PC-9 (cell line): ENCODE measurements at regions not wholly inside any gene's neighbourhood (a gene's known extent, or its start where the extent isn't known, plus 50 kb on each side); places are given as distances from the start of the nearest gene placed in this dataset.

Experiments
- BruUV-seq: library from RNA; stranded (reverse); fragments of 400-500 nt; replicated peaks from 2 replicates; lab custom pipeline; 2021; lab: Mats Ljungman, UMichigan
- CTCF ChIA-PET: fragments of 300-600 bp; sonication (Branson Sonifier 250); formaldehyde crosslinking; loops from one replicate; lab custom pipeline; 2022; ENCODE audit warnings: antibody characterized with exemption; lab: Charles Lee
- POLR2A ChIA-PET: fragments of 300-600 bp; sonication (Branson Sonifier 250); formaldehyde crosslinking; loops from one replicate; lab custom pipeline; 2022; ENCODE audit warnings: antibody characterized with exemption; ENCODE audit not compliant: unreplicated experiment; lab: Charles Lee
- DNase-seq, 2 experiments: peaks; one replicate each; pipeline versions ENCODE4 v3.0.0 to v3.0.0-alpha.2; 2015 to 2022; ENCODE audit warnings: mixed read lengths in 1 of 2
- H2AFZ ChIP-seq: fragments of 200-600 bp; sonication (generic); 2 replicates; pipeline ENCODE4 v1.8.1; 2017; ENCODE audit warnings: antibody characterized with exemption
- H3F3A ChIP-seq: fragments of 200-600 bp; sonication (generic); 2 replicates; pipeline ENCODE4 v1.8.1; 2017; ENCODE audit warnings: antibody characterized with exemption, mild to moderate bottlenecking, low read depth; ENCODE audit not compliant: insufficient read depth
- H3K27ac ChIP-seq: fragments of 200-600 bp; sonication (generic); 2 replicates; pipeline ENCODE4 v1.6.1; 2016; ENCODE audit warnings: mixed run types
- H3K27me3 ChIP-seq: fragments of 200-600 bp; sonication (generic); 2 replicates; pipeline ENCODE4 v1.6.1; 2016; ENCODE audit warnings: low read depth, mixed run types; ENCODE audit not compliant: insufficient read depth
- H3K36me3 ChIP-seq: fragments of 200-600 bp; sonication (generic); 2 replicates; pipeline ENCODE4 v1.6.1; 2016; ENCODE audit warnings: low read depth, mixed run types
- H3K4me1 ChIP-seq: fragments of 200-600 bp; sonication (generic); replicated peaks from 2 replicates; pipeline ENCODE4 v1.6.1; 2016; ENCODE audit warnings: mixed run types; ENCODE audit not compliant: insufficient read depth
- H3K4me2 ChIP-seq: fragments of 200-600 bp; sonication (generic); 2 replicates; pipeline ENCODE4 v1.6.1; 2017; ENCODE audit warnings: mixed run types
- H3K4me3 ChIP-seq: fragments of 200-600 bp; sonication (generic); 2 replicates; pipeline ENCODE4 v1.6.1; 2016; ENCODE audit warnings: mixed run types
- H3K79me2 ChIP-seq: fragments of 200-600 bp; sonication (generic); 2 replicates; pipeline ENCODE4 v1.6.1; 2017; ENCODE audit warnings: low read depth, mixed run types
- H3K9me2 ChIP-seq: fragments of 200-600 bp; sonication (generic); 2 replicates; pipeline ENCODE4 v1.8.1; 2017; ENCODE audit warnings: mild to moderate bottlenecking; ENCODE audit not compliant: insufficient read depth
- H3K9me3 ChIP-seq: fragments of 200-600 bp; sonication (generic); 2 replicates; pipeline ENCODE4 v1.8.1; 2016; ENCODE audit warnings: low read depth; ENCODE audit not compliant: insufficient read depth
- H4K20me1 ChIP-seq: fragments of 200-600 bp; sonication (generic); 2 replicates; pipeline ENCODE4 v1.8.1; 2017; ENCODE audit not compliant: insufficient read depth
- EZH2 ChIP-seq: fragments of 200-600 bp; sonication (generic); IDR thresholded peaks from 2 replicates; pipeline ENCODE4 v1.8.0; 2017; ENCODE audit warnings: antibody characterized with exemption, low read depth
- intact Hi-C: fragments of 100-400 bp; cut with micrococcal nuclease; formaldehyde crosslinking; loops from one replicate; pipeline ENCODE4 v1.10.0; 2022; ENCODE audit not compliant: unreplicated experiment
- TF ChIP-seq, protein P1 (sequence below): fragments of 200-600 bp; sonication (generic); conservative IDR thresholded peaks from 2 replicates; pipeline ENCODE4 v1.6.1; 2017; ENCODE audit warnings: mixed run types, antibody characterized with exemption, mild to moderate bottlenecking, moderate library complexity

DNA sequence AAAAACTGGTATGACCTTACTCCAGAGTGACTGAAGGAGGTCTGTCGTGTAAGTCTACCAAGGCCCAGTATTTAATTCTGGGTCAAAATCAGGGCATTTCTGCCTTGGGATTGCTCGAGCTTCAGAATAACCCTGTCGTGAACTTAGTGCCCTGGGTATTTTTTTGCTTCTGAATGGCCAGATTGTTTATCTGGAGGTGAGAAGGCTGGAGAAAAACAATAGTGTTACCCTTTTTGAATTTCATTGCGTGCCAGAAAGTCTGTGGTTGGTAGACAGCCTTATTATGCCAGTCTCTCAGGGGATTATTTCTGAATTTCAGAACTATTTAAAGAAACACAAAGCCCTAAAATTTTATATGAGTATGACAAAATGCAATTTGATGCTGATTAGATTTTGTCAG lies 323.4 kb downstream of the CSNK1G3 start:
- ChIA-PET POLR2A (no interaction called here), CTCF (no interaction called here)
- no peaks in the 10 kb centered on the region for H3K79me2 ChIP-seq
- intact Hi-C loops: no loop called here
- H2AFZ ChIP-seq: no peak overlapping the region
- no peaks in the 10 kb centered on the region for H3K9me3 ChIP-seq
- H4K20me1 ChIP-seq: no peaks in the 10 kb centered on the region
- no peak overlapping the region for H3K27ac ChIP-seq
- H3K36me3 ChIP-seq: no peaks in the 10 kb centered on the region
- no peak for DNase-seq
- H3K27me3 ChIP-seq: no peaks in the 10 kb centered on the region
- no TSS peak for BruUV-seq
- H3K4me1 ChIP-seq: no peaks in the 10 kb centered on the region
- no peaks in the 10 kb centered on the region for H3F3A ChIP-seq
- no peaks in the 10 kb centered on the region for H3K9me2 ChIP-seq
- no peak for TF ChIP-seq EZH2
- TF ChIP-seq, protein P1, sequence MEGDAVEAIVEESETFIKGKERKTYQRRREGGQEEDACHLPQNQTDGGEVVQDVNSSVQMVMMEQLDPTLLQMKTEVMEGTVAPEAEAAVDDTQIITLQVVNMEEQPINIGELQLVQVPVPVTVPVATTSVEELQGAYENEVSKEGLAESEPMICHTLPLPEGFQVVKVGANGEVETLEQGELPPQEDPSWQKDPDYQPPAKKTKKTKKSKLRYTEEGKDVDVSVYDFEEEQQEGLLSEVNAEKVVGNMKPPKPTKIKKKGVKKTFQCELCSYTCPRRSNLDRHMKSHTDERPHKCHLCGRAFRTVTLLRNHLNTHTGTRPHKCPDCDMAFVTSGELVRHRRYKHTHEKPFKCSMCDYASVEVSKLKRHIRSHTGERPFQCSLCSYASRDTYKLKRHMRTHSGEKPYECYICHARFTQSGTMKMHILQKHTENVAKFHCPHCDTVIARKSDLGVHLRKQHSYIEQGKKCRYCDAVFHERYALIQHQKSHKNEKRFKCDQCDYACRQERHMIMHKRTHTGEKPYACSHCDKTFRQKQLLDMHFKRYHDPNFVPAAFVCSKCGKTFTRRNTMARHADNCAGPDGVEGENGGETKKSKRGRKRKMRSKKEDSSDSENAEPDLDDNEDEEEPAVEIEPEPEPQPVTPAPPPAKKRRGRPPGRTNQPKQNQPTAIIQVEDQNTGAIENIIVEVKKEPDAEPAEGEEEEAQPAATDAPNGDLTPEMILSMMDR: no peak
- H3K4me3 ChIP-seq: no peak overlapping the region
- no peak overlapping the region for H3K4me2 ChIP-seq

DNA sequence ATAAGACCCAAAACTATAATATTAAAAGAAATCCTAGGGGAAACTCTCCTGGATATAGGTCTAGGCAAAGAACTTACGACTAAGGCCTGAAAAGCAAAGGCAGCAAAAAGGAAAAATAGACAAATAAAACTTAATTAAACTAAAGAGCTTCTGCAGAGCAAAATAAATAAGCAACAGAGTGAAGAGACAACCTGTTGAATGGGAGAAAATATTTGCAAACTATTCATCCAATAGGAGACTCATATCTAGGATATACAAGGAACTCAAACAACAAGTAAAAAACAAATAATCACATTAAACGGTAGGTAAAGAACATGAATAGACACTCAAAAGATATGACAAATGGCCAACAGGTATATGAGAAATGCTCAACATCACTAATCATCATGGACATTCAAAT lies 318.6 kb downstream of the CSNK1G3 start:
- Histone ChIP-seq H3K9me2 (no peaks in the 10 kb centered on the region), H3K4me1 (no peaks in the 10 kb centered on the region), H4K20me1 (no peaks in the 10 kb centered on the region), H3F3A (no peaks in the 10 kb centered on the region), H3K27me3 (no peaks in the 10 kb centered on the region), H3K36me3 (no peaks in the 10 kb centered on the region), H3K9me3 (no peaks in the 10 kb centered on the region), H2AFZ (no peak overlapping the region), H3K27ac (no peak overlapping the region), H3K4me2 (no peak overlapping the region), H3K4me3 (no peak overlapping the region), H3K79me2 (no peaks in the 10 kb centered on the region)
- POLR2A ChIA-PET: no interaction called here
- DNase-seq: no peak
- TF ChIP-seq, protein P1: no peak
- TF ChIP-seq EZH2: no peak
- CTCF ChIA-PET: no interaction called here
- intact Hi-C loops: no loop called here
- no TSS peak for BruUV-seq

DNA sequence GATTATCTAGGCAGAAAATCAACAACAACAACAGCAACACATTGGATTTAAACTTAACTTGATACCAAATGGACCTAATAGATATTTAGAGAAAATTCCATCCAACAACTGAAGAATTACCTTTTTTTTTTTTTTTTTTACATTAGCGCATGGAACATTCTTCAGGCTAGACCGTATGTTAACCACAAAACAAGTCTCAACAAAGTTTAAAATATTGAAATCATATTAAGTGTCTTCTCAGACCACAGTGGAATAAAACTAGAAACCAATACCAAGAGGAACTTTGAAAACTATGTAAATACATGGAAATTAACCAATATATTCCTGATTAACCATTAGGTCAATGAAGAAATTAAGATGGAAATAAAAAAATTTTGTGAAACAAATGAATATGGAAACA lies 315.8 kb downstream of the CSNK1G3 start:
- CTCF ChIA-PET: no interaction called here
- intact Hi-C loops: no loop called here

More for the DNA sequence above, 315.8 kb downstream of the CSNK1G3 start:
- Histone ChIP-seq H3K4me2 (no peak overlapping the region), H2AFZ (no peak overlapping the region), H3K4me3 (no peak overlapping the region), H3K27me3 (no peaks in the 10 kb centered on the region), H3F3A (no peaks in the 10 kb centered on the region), H3K9me2 (no peaks in the 10 kb centered on the region), H3K27ac (no peak overlapping the region), H3K4me1 (no peaks in the 10 kb centered on the region), H3K79me2 (no peaks in the 10 kb centered on the region), H4K20me1 (no peaks in the 10 kb centered on the region), H3K36me3 (no peaks in the 10 kb centered on the region), H3K9me3 (no peaks in the 10 kb centered on the region)
- POLR2A ChIA-PET: no interaction called here
- no TSS peak for BruUV-seq
- no peak for TF ChIP-seq EZH2
- TF ChIP-seq, protein P1: no peak
- DNase-seq: no peak
